K562 (cell line): ENCODE measurements at regions not wholly inside any gene's neighbourhood (a gene's known extent, or its start where the extent isn't known, plus 50 kb on each side); places are given as distances from the start of the nearest gene placed in this dataset.

Experiments
- ATAC-seq: fragments of 200-7000 bp; cut with Tn5 transposase; 3 replicates; pipeline ENCODE4 v1.9.1; 2020; ENCODE audit warnings: moderate library complexity
- BruUV-seq: library from RNA; stranded (reverse); fragments of 400-500 nt; replicated peaks from 2 replicates; lab custom pipeline; 2021; lab: Mats Ljungman, UMichigan
- CTCF ChIA-PET: fragments of 300-600 bp; formaldehyde crosslinking; extraction: SDS; loops from one replicate; lab custom pipeline; 2021; ENCODE audit warnings: low intra/inter-chr PET ratio; lab: Yijun Ruan, JAX
- POLR2A ChIA-PET: fragments of 300-600, 350-650 bp; sonication (Branson Sonifier 250); formaldehyde crosslinking; extraction: SDS; loops from one replicate; lab custom pipeline; 2021; ENCODE audit warnings: antibody characterized with exemption, inconsistent platforms; lab: Yijun Ruan, JAX
- DNase-seq, 4 experiments: peaks; one replicate each; pipeline versions ENCODE4 v3.0.0 to v3.0.0-alpha.2; 2011 to 2018; ENCODE audit warnings: low spot score in 3 of 4, mixed read lengths in 3 of 4; ENCODE audit errors: extremely low read depth in 1 of 4
- FAIRE-seq: peaks from 2 replicates; lab custom pipeline; 2011; peaks lifted over from hg19 to GRCh38; lab: Jason Lieb, UNC
- H2AFZ ChIP-seq: 2 replicates; pipeline ENCODE4 v1.6.0; 2011; ENCODE audit warnings: low read depth, low read length, control low read depth, inconsistent platforms
- H3K27ac ChIP-seq: fragments of 200-600 bp; 3 replicates; pipeline ENCODE4 v1.8.0; 2011; ENCODE audit warnings: low read depth, mild to moderate bottlenecking, control low read depth, inconsistent platforms, low read length, moderate library complexity, mixed read lengths; ENCODE audit errors: extremely low read depth
- H3K27me3 ChIP-seq, 2 experiments: fragments of 300-600 bp in 1 of 2; 2 replicates in 1 of 2; 3 replicates in 1 of 2; pipeline versions ENCODE4 v1.6.0 to v1.8.0; 2011; ENCODE audit warnings: inconsistent platforms in 2 of 2, low read length in 2 of 2, mild to moderate bottlenecking in 1 of 2, mixed read lengths in 1 of 2, moderate library complexity in 1 of 2; ENCODE audit not compliant: control insufficient read depth in 2 of 2, insufficient read depth in 2 of 2
- H3K36me3 ChIP-seq: fragments of 300-600 bp; 3 replicates; pipeline ENCODE4 v1.8.0; 2011; ENCODE audit warnings: mild to moderate bottlenecking, low read length, inconsistent platforms; ENCODE audit not compliant: control insufficient read depth, insufficient read depth
- H3K4me1 ChIP-seq, 2 experiments: fragments of 200-600 bp in 1 of 2; replicated peaks in 1 of 2; 2 replicates in 1 of 2; 3 replicates in 1 of 2; pipeline versions ENCODE4 v1.5.1 to v1.8.0; 2011; ENCODE audit warnings: inconsistent platforms in 2 of 2, low read length in 2 of 2, mild to moderate bottlenecking in 1 of 2, mixed read lengths in 1 of 2, moderate library complexity in 1 of 2; ENCODE audit not compliant: control insufficient read depth in 2 of 2, insufficient read depth in 2 of 2
- H3K4me2 ChIP-seq: 2 replicates; pipeline ENCODE4 v1.6.1; 2011; ENCODE audit warnings: low read length, control low read depth, inconsistent platforms, mixed read lengths; ENCODE audit not compliant: insufficient read depth
- H3K4me3 ChIP-seq: fragments of 200-600 bp; sonication (generic), shearing (Covaris generic); 2 replicates; pipeline ENCODE4 v1.5.1; 2016; ENCODE audit warnings: control low read depth, inconsistent platforms
- H3K79me2 ChIP-seq: fragments of 200-600 bp; 3 replicates; pipeline ENCODE4 v1.8.0; 2011; ENCODE audit warnings: low read length, inconsistent platforms; ENCODE audit not compliant: control insufficient read depth, insufficient read depth
- H3K9ac ChIP-seq, 2 experiments: 2 replicates each; pipeline versions ENCODE4 v1.6.0 to v1.6.1; 2011; ENCODE audit warnings: low read depth in 2 of 2, low read length in 2 of 2, control low read depth in 1 of 2, inconsistent platforms in 1 of 2, mild to moderate bottlenecking in 1 of 2, mixed read lengths in 1 of 2; ENCODE audit not compliant: insufficient read depth in 1 of 2
- H3K9me1 ChIP-seq: one replicate; pipeline ENCODE4 v1.6.0; 2011; ENCODE audit warnings: inconsistent platforms, mild to moderate bottlenecking, low read length, moderate library complexity; ENCODE audit not compliant: control insufficient read depth, insufficient read depth
- H3K9me3 ChIP-seq: replicated peaks from 2 replicates; pipeline ENCODE4 v1.5.1; 2011; ENCODE audit warnings: low read depth, low read length, inconsistent platforms; ENCODE audit not compliant: control insufficient read depth, insufficient read depth
- H4K20me1 ChIP-seq: replicated peaks from 2 replicates; pipeline ENCODE4 v1.6.1; 2011; ENCODE audit warnings: low read length, inconsistent platforms, mixed read lengths; ENCODE audit not compliant: control insufficient read depth, insufficient read depth
- ATF7 ChIP-seq: fragments of 450-650 bp; IDR thresholded peaks from 2 replicates; pipeline ENCODE4 v1.7.1; 2014; ENCODE audit warnings: mild to moderate bottlenecking, moderate library complexity
- BHLHE40 ChIP-seq: IDR thresholded peaks from 2 replicates; pipeline ENCODE4 v1.6.1; 2011; ENCODE audit warnings: low read length, improper control_type of control experiment
- CHD4 ChIP-seq: fragments of 200-600 bp; sonication (generic); IDR thresholded peaks from 3 replicates; pipeline ENCODE4 v1.6.1; 2012; ENCODE audit warnings: low read depth, mild to moderate bottlenecking, mixed read lengths, low read length, inconsistent platforms; ENCODE audit not compliant: insufficient read depth, insufficient replicate concordance, poor library complexity, severe bottlenecking
- COPS2 ChIP-seq: fragments of 450-650 bp; conservative IDR thresholded peaks from 2 replicates; pipeline ENCODE4 v1.6.1; 2016; ENCODE audit warnings: mild to moderate bottlenecking, moderate library complexity
- ESRRA ChIP-seq: fragments of 450-650 bp; IDR thresholded peaks from 2 replicates; pipeline ENCODE4 v1.6.1; 2014; ENCODE audit warnings: low read depth, mild to moderate bottlenecking, moderate library complexity, borderline replicate concordance
- NFIC ChIP-seq: fragments of 450-650 bp; IDR thresholded peaks from 2 replicates; pipeline ENCODE4 v1.6.1; 2017; ENCODE audit warnings: mild to moderate bottlenecking, inconsistent platforms
- PPARD ChIP-seq: fragments of 250-450 bp; sonication (Bioruptor Pico); IDR thresholded peaks from 2 replicates; pipeline ENCODE4 v1.8.0; 2022; ENCODE audit warnings: inconsistent platforms, mild to moderate bottlenecking, moderate library complexity
- SIX5 ChIP-seq, 2 experiments: IDR thresholded peaks; 2 replicates each; pipeline ENCODE4 v1.6.1; 2011; ENCODE audit warnings: low read length in 2 of 2, borderline replicate concordance in 1 of 2, low read depth in 1 of 2, mild to moderate bottlenecking in 1 of 2, moderate library complexity in 1 of 2; ENCODE audit not compliant: insufficient read depth in 1 of 2
- XRCC3 ChIP-seq: fragments of 450-650 bp; IDR thresholded peaks from 2 replicates; pipeline ENCODE4 v1.6.1; 2017; ENCODE audit warnings: mild to moderate bottlenecking, moderate library complexity
- ZNF717 ChIP-seq: fragments of 250-450 bp; sonication (Bioruptor Pico); IDR thresholded peaks from 2 replicates; pipeline ENCODE4 v1.5.0; 2021
- WGBS: fragments of 100-300 bp; shearing (Covaris generic); methylation state at CpG from one replicate; pipeline ENCODE4 v1.1.6; 2016; ENCODE audit warnings: low coverage, mixed read lengths; ENCODE audit not compliant: insufficient coverage; ENCODE audit errors: missing lambda C conversion rate; 5-methylcytosine and 5-hydroxymethylcytosine counted together
- in situ Hi-C: fragments of 300-500 bp; cut with MboI; formaldehyde crosslinking; loops from 4 replicates; pipeline ENCODE4 v1.15.0; 2018; ENCODE audit warnings: inconsistent platforms, mixed read lengths
- intact Hi-C: fragments of 100-400 bp; cut with micrococcal nuclease; formaldehyde crosslinking; loops from 2 replicates; pipeline ENCODE4 v1.14.2; 2022
- TF ChIP-seq, protein P1 (sequence below), 2 experiments: fragments of 200-800 bp in 1 of 2; sonication (Bioruptor generic) in 1 of 2; sonication (generic) in 1 of 2; formaldehyde crosslinking in 1 of 2; IDR thresholded peaks in 1 of 2; conservative IDR thresholded peaks in 1 of 2; 2 replicates each; pipeline versions ENCODE4 v1.5.0 to v1.6.1; 2016 to 2020; ENCODE audit warnings: missing compliant biosample characterization in 1 of 2, missing genetic modification characterization in 1 of 2, missing genetic modification reagents in 1 of 2
- TF ChIP-seq, protein P2 (sequence below): sonication (generic); formaldehyde crosslinking; IDR thresholded peaks from 2 replicates; pipeline ENCODE4 v1.4.0; 2020; ENCODE audit warnings: mild to moderate bottlenecking, missing genetic modification reagents
- TF ChIP-seq, protein P3 (sequence below): fragments of 450-650 bp; IDR thresholded peaks from 2 replicates; pipeline ENCODE4 v1.7.1; 2018; ENCODE audit warnings: mild to moderate bottlenecking, low read depth; ENCODE audit not compliant: partially characterized antibody
- TF ChIP-seq, protein P4 (sequence below): fragments of 450-650 bp; IDR thresholded peaks from 2 replicates; pipeline ENCODE4 v1.6.1; 2016; ENCODE audit warnings: mild to moderate bottlenecking

DNA sequence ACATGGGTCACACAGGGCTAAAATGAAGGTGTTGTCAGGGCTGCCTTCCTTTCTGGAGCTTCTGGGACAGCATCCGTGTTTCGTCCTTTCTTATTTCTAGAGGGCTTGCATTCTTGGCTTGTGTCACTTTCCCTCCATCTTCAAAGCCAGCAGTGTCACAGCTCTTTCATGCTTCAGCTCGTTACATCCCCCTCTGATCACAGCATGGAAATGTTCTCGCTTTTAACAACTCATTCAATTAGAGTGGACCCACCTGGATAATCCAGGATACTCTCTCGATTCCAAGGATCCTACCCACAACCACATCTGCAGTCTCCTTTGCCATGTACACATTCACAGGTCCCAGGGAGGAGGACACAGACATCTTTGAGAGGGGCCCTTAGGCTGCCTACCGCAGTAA is 316.2 kb upstream of the FIGN start:
- H3K4me1 ChIP-seq = no peaks in the 10 kb centered on the region
- ATAC-seq = no peak
- no TSS peak for BruUV-seq
- POLR2A ChIA-PET = no interaction called here
- CTCF ChIA-PET = no interaction called here
- no peaks in the 10 kb centered on the region for H3K9me1 ChIP-seq
- H3K4me3 ChIP-seq = no peak overlapping the region
- H3K4me2 ChIP-seq = no peak overlapping the region
- H3K27ac ChIP-seq = no peak overlapping the region
- intact Hi-C loops = no loop called here
- no peak for FAIRE-seq
- H3K36me3 ChIP-seq = no peaks in the 10 kb centered on the region
- H2AFZ ChIP-seq = no peak overlapping the region
- WGBS = 1% methylated on average over 6 of the region's 6 CpGs
- no peaks in the 10 kb centered on the region for H4K20me1 ChIP-seq
- no peaks in the 10 kb centered on the region for H3K79me2 ChIP-seq
- H3K9ac ChIP-seq = no peak overlapping the region
- in situ Hi-C loops = no loop called here
- H3K9me3 ChIP-seq = peaks cover 2% of the 10 kb centered on the region; the same call in 1 of the 2 replicates
- H3K27me3 ChIP-seq = no peaks in the 10 kb centered on the region
- DNase-seq = no peak
- TF ChIP-seq XRCC3 = no peak
- TF ChIP-seq ESRRA = no peak
- TF ChIP-seq BHLHE40 = no peak
- TF ChIP-seq PPARD (CRISPR knock-in tag) = no peak
- TF ChIP-seq, protein P1, sequence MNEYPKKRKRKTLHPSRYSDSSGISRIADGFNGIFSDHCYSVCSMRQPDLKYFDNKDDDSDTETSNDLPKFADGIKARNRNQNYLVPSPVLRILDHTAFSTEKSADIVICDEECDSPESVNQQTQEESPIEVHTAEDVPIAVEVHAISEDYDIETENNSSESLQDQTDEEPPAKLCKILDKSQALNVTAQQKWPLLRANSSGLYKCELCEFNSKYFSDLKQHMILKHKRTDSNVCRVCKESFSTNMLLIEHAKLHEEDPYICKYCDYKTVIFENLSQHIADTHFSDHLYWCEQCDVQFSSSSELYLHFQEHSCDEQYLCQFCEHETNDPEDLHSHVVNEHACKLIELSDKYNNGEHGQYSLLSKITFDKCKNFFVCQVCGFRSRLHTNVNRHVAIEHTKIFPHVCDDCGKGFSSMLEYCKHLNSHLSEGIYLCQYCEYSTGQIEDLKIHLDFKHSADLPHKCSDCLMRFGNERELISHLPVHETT (CRISPR knock-in tag; conservative IDR thresholded peaks at IDR 0.05 in 1 of 2, IDR thresholded peaks at IDR 0.05 in 1 of 2) = no peak
- no peak for TF ChIP-seq CHD4
- TF ChIP-seq, protein P2, sequence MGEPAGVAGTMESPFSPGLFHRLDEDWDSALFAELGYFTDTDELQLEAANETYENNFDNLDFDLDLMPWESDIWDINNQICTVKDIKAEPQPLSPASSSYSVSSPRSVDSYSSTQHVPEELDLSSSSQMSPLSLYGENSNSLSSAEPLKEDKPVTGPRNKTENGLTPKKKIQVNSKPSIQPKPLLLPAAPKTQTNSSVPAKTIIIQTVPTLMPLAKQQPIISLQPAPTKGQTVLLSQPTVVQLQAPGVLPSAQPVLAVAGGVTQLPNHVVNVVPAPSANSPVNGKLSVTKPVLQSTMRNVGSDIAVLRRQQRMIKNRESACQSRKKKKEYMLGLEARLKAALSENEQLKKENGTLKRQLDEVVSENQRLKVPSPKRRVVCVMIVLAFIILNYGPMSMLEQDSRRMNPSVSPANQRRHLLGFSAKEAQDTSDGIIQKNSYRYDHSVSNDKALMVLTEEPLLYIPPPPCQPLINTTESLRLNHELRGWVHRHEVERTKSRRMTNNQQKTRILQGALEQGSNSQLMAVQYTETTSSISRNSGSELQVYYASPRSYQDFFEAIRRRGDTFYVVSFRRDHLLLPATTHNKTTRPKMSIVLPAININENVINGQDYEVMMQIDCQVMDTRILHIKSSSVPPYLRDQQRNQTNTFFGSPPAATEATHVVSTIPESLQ (CRISPR knock-in tag) = no peak
- no peak for TF ChIP-seq COPS2
- TF ChIP-seq, protein P3, sequence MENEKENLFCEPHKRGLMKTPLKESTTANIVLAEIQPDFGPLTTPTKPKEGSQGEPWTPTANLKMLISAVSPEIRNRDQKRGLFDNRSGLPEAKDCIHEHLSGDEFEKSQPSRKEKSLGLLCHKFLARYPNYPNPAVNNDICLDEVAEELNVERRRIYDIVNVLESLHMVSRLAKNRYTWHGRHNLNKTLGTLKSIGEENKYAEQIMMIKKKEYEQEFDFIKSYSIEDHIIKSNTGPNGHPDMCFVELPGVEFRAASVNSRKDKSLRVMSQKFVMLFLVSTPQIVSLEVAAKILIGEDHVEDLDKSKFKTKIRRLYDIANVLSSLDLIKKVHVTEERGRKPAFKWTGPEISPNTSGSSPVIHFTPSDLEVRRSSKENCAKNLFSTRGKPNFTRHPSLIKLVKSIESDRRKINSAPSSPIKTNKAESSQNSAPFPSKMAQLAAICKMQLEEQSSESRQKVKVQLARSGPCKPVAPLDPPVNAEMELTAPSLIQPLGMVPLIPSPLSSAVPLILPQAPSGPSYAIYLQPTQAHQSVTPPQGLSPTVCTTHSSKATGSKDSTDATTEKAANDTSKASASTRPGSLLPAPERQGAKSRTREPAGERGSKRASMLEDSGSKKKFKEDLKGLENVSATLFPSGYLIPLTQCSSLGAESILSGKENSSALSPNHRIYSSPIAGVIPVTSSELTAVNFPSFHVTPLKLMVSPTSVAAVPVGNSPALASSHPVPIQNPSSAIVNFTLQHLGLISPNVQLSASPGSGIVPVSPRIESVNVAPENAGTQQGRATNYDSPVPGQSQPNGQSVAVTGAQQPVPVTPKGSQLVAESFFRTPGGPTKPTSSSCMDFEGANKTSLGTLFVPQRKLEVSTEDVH = no peak
- no peak for TF ChIP-seq SIX5 (IDR thresholded peaks at IDR 0.05; ENCODE audit: borderline replicate concordance in 1 of 2, insufficient read depth in 1 of 2, low read depth in 1 of 2, low read length in 2 of 2)
- no peak for TF ChIP-seq ZNF717 (CRISPR knock-in tag)
- TF ChIP-seq, protein P4, sequence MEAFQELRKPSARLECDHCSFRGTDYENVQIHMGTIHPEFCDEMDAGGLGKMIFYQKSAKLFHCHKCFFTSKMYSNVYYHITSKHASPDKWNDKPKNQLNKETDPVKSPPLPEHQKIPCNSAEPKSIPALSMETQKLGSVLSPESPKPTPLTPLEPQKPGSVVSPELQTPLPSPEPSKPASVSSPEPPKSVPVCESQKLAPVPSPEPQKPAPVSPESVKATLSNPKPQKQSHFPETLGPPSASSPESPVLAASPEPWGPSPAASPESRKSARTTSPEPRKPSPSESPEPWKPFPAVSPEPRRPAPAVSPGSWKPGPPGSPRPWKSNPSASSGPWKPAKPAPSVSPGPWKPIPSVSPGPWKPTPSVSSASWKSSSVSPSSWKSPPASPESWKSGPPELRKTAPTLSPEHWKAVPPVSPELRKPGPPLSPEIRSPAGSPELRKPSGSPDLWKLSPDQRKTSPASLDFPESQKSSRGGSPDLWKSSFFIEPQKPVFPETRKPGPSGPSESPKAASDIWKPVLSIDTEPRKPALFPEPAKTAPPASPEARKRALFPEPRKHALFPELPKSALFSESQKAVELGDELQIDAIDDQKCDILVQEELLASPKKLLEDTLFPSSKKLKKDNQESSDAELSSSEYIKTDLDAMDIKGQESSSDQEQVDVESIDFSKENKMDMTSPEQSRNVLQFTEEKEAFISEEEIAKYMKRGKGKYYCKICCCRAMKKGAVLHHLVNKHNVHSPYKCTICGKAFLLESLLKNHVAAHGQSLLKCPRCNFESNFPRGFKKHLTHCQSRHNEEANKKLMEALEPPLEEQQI = no peak
- TF ChIP-seq NFIC = no peak
- TF ChIP-seq ATF7 = no peak
